ENCODE measurements at regions not wholly inside any gene's neighbourhood (a gene's known extent, or its start where the extent isn't known, plus 50 kb on each side); places are given as distances from the start of the nearest gene placed in this dataset.

DNA sequence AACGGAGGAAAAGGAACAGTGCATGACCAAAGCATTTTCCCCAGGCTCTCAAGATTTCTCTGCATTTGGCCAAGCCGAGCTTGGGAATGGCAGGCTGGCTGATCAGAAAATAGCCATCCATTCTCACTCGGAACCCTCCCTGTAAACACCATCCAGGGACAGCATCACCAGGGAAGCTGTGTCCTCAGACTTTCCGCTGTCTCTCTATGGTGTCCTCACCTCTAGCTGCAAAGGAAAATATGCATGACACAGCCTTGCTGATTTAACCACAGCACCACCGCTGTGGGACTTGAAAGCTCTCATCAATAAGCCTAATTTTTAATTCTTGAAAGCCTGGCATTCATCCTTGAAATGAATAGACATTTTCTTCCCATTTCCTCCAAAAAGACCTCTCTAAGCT, 311.7 kb downstream of the EIPR1 start:
- TF ChIP-seq, protein P1, sequence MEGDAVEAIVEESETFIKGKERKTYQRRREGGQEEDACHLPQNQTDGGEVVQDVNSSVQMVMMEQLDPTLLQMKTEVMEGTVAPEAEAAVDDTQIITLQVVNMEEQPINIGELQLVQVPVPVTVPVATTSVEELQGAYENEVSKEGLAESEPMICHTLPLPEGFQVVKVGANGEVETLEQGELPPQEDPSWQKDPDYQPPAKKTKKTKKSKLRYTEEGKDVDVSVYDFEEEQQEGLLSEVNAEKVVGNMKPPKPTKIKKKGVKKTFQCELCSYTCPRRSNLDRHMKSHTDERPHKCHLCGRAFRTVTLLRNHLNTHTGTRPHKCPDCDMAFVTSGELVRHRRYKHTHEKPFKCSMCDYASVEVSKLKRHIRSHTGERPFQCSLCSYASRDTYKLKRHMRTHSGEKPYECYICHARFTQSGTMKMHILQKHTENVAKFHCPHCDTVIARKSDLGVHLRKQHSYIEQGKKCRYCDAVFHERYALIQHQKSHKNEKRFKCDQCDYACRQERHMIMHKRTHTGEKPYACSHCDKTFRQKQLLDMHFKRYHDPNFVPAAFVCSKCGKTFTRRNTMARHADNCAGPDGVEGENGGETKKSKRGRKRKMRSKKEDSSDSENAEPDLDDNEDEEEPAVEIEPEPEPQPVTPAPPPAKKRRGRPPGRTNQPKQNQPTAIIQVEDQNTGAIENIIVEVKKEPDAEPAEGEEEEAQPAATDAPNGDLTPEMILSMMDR (IDR thresholded peaks at IDR 0.05 in 8 of 11, conservative IDR thresholded peaks at IDR 0.05 in 3 of 11), result no peak
- TF ChIP-seq POLR2A (IDR thresholded peaks at IDR 0.05), result no peak
- no peak for TF ChIP-seq POLR2AphosphoS5 (IDR thresholded peaks at IDR 0.05)

All from spleen (tissue), 7 donors.